HG02588 (cell line): ENCODE measurements at regions not wholly inside any gene's neighbourhood (a gene's known extent, or its start where the extent isn't known, plus 50 kb on each side); places are given as distances from the start of the nearest gene placed in this dataset.
"Not testable (repeated sequence)": the region's sequence is repeated elsewhere in the genome, so short reads cannot be mapped to it uniquely, and the experiment has no call there.

Experiments used
- ATAC-seq: cut with Tn5 transposase; IDR thresholded peaks from one replicate; pipeline ENCODE4 v1.9.1; 2021; ENCODE audit warnings: mild to moderate bottlenecking, moderate library complexity; ENCODE audit not compliant: unreplicated experiment

GRCh38 chr6:23611776-23612381, 514.1 kb upstream of the NRSN1 start:
- no peak for ATAC-seq

GRCh38 chr6:23618366-23618765, 507.6 kb upstream of the NRSN1 start:
- no peak for ATAC-seq

GRCh38 chr6:23620911-23621401, 505.1 kb upstream of the NRSN1 start:
- no peak for ATAC-seq

DNA sequence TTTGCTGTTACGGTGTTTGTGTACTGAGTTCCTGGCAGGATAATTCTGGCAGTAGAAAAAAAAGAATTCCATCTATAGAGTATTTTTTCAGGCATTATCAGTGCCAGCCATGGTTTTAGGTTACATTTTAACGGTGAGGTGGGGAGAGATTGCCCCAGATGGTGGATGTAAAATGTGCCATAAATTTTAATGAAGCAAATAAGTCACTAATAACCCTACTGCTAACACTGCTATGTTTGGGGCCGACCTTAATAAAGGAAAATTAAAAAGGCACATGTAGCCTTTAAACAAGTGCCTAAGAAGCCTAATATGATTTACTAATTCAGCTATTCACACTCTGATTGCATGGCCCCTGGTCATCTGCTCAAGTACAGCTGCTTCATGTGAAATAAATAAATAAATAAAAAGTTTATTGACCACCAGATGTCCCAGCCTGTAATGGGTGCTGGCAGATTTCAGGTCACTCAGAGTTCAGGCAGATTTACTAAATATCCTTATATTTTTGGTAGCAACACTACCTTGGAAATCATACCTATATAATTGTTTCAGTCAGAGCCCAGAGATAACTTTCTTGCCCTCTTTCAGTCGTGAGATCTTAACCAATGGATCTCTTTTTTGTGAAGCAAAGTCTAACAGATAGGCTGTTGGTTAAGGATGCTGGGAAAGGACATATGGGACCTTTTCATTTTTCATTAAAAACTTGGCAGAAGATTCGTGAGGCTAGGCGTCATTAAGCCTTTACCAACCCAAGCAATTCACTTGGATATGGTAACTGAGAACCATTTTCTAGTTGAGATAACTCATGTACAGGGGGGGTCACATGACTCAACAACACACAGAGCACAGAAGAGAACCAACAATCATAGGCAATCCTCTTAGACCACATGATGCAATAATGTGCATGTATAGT, 495.0 kb upstream of the NRSN1 start:
- no peak for ATAC-seq

- no peak for ATAC-seq
Observed at GRCh38 chr6:23633996-23634395, 492.0 kb upstream of the NRSN1 start.

- no peak for ATAC-seq
Observed at GRCh38 chr6:23635150-23635549, 490.9 kb upstream of the NRSN1 start.

DNA sequence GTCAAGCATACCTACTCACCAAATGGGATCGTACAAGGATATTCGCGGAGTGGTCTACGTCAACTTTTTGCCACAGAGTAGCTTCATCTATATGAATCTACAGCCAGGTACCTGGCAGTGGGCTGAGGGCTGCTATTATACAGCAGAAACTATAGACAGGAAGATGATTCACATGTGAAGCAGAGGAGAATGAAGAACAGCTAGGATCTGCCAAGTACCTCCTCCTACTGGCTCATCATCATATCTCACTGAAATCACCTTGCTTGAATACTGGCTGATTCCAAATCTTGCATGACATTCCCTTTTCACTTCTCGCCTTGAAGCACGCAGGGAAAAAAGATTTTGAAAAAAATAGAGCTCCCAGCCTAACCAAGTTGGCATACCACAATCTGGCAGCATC, 488.7 kb upstream of the NRSN1 start:
- ATAC-seq, result no peak

GRCh38 chr6:23642849-23643248, 483.2 kb upstream of the NRSN1 start:
- ATAC-seq, result no peak

- no peak for ATAC-seq
Observed at GRCh38 chr6:23647045-23647444, 479.0 kb upstream of the NRSN1 start.

DNA sequence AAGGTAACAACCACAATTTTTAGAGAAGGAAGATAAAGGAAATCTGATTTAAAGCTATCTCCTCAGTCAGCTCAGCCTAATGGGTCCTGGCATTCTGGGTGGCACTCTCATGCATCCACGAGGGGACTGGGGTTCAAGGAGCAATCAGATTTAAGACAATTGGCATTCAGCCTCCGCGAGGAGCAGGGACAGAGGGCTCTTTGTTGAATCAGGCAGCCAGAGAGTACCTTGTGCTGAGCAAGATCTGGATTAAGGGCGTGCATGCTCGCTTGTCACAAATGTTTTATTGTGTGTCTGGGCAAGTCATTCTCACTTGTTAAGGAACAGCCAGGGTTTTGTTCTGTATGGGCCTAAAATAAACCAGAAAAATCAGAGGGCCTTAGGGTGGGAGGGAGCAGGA, 475.3 kb upstream of the NRSN1 start:
- no peak for ATAC-seq

DNA sequence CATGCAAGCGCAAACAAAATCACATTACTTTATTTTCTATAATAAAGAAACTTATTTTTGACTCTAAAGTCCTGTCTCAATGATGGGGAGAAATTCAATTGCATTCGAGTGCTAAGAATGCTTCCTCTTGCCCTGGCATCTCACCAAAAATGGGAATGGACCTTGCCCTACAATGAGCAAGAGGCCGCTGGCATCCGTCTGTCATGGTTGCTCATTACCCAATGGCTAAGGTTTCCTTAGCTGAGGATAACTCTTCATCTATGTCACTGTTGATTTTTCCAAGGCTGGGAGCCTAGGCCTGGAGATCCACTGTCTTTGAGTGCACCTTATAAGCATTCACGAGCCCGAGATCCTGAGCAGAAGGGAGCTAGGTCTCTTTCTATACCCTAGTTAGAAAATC, 471.3 kb upstream of the NRSN1 start:
- ATAC-seq, result no peak

GRCh38 chr6:23655525-23655924, 470.5 kb upstream of the NRSN1 start:
- no peak for ATAC-seq

DNA sequence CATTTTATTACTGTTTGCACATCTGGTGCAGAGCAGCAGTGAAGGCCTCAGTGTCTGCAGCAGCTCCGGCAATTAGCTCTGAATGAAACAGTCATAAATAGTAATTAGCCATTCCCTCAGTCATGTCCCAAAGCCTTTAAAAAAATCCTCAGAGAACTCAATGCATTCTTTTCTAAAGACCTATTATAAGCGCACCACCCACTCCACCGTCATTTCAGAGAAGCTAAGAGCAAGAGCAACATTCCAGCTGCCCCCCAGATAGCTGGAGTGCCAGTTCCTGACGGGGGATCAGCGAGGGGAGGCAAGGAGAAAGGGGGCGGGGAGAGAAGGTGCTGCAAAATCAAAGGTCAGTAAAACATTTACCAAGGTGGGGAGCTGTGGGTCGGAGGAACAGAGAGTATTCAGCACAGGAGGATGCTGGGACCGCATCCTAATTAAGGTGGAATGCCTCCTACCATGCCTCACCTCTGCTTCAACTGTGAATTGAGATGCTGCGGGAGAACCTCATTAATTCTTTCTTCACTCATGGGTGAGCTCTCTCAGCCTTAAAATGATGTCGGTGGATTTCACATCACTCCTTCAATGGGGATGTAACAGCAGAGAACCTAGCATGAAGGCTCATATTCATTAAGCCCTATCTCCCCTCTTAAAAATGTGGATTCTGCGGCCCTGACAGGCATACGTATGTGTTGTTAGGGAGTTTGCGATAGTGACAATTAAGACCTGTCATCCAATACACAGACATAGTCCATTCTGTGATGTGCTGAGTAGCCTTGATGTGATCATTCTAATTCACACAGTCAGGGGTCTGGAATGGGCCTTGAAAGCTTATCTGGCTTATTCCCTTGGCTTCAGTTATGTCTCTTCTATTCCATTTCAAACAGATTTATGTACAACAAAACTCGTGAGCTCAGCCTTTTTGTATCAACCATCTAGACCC, 469.5 kb upstream of the NRSN1 start:
- no peak for ATAC-seq

GRCh38 chr6:23659125-23659524, 466.9 kb upstream of the NRSN1 start:
- ATAC-seq, result no peak

DNA sequence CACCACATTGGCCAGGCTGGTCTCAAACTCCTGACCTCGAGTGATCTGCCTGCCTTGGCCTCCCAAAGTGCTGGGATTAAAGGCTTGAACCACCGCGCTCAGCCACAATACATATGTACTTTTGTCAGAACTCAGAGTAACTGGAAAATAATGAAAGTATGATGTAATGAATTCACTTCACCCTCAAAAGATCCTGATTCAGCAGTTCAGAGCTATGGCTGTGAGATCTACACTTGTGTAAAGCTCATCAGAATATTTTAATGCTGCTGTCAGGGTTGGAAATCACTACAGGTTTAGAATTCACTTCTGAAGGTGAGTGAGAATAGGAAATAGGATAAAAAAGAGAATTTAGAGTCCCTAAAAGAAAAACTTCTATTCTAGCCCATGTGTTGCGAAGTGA, 464.5 kb upstream of the NRSN1 start:
- ATAC-seq, result no peak

GRCh38 chr6:23663096-23663495, 462.9 kb upstream of the NRSN1 start:
- ATAC-seq, result no peak

DNA sequence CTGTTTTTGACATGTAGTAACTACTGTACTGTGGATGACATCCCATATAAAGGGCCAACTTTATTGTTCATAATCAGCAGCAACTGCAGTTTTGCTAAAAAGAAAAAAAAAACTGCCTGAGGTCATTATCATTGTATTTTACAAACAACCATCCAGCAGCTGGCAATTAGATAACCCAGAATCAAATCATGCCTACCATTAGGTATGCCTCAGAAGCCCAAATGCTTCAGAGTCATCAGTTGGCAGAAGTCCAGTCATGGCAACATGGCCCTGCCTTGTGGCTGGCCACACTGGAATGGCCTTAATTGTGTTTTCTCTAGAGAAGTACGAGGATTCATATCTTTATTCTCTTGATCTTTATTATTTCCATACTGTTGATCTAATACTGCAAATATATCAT, 462.4 kb upstream of the NRSN1 start:
- no peak for ATAC-seq

DNA sequence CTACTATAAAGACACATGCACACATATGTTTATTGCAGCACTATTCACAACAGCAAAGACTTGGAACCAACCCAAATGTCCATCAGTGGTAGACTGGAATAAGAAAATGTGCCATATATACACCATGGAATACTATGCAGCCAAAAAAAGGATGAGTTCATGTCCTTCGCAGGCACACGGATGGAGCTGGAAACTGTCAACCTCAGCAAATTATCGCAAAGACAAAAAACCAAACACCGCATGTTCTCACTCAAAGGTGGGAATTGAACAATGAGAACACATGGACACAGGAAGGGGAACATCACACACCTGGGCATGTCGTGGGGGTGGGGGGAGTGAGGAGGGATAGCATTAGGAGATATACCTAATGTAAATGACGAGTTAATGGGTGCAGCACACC, 460.1 kb upstream of the NRSN1 start:
- ATAC-seq, result not testable (repeated sequence)

DNA sequence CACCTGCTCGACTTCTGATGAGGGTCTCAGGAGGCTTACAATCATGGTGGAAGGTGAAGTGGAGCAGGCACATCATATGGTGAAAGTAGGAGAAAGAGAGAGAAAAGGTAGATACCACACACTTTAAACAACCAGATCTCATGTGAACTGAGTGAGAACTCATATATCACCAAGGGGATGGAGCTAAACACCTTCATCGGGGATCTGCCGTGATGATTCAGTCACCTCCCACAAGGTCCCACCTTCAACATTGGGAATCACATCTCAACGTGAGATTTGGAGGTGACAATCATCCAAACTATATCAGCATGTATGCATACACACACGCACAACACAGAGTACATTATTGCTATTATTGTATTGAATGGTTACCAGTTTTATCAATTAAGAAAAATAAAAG, 453.3 kb upstream of the NRSN1 start:
- ATAC-seq, result no peak

DNA sequence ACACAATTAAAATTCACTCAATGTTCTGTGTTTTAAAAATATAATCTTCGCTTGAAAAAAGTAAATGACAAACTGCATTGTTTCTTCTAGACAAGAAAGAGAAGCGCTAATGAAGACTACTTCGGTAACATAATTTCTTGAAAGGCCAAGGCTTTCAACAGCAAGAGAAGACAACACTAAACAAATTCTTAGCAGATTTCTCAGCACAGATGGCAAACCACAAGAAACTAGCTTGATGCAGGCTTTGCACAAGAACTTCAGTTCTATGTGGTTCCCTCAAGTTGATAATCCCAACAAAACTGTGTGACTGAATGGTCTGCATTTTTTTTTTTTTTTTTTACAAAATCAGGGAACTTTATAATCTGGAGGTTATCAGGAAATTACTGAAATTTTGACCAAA, 447.4 kb upstream of the NRSN1 start:
- no peak for ATAC-seq

DNA sequence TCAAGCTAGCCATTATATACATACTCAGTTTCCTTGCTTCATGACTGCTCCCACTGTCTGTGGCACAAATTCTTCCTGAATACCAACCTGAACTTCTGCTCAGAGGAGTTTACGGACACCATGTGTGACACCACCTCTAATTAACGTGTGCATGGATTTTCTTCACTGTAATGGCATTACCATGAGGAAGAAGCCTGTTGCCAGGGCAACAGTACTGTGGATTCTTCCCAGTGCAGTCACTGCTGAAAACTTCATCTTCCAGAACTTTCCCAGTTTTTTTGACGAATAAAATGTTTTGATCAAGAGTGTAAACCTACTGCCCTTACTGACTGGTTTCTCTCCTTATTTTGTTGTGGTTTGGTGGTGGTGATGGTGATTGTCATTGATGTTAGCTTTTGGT, 444.3 kb upstream of the NRSN1 start:
- no peak for ATAC-seq
